Naive B cell (primary cell): ENCODE measurements at regions not wholly inside any gene's neighbourhood (a gene's known extent, or its start where the extent isn't known, plus 50 kb on each side); places are given as distances from the start of the nearest gene placed in this dataset.

Experiments used
- ATAC-seq, 2 donors: fragments of 150-1000 bp; cut with Tn5 transposase; 2 replicates each; pipeline ENCODE4 v1.10.0; 2021; ENCODE audit warnings: low read depth in 2 of 2, mild to moderate bottlenecking in 2 of 2, moderate library complexity in 2 of 2
- DNase-seq: peaks from one replicate; pipeline ENCODE4 v3.0.0; 2022
- H3K27ac Mint-ChIP-seq, 6 donors: one replicate each; pipeline ENCODE4 v1.8.0; 2020 to 2022; ENCODE audit warnings: mild to moderate bottlenecking in 6 of 6, mixed read lengths in 6 of 6, moderate library complexity in 5 of 6, inconsistent platforms in 2 of 6
- H3K27me3 Mint-ChIP-seq, 3 donors: one replicate each; pipeline ENCODE4 v1.8.0; 2021 to 2022; ENCODE audit warnings: mixed read lengths in 3 of 3, mild to moderate bottlenecking in 1 of 3
- H3K36me3 Mint-ChIP-seq, 2 donors: one replicate each; pipeline ENCODE4 v1.8.0; 2020 to 2022; ENCODE audit warnings: mixed read lengths in 2 of 2, inconsistent platforms in 1 of 2, mild to moderate bottlenecking in 1 of 2
- H3K4me1 Mint-ChIP-seq, 3 donors: one replicate each; pipeline ENCODE4 v1.8.0; 2020 to 2022; ENCODE audit warnings: mixed read lengths in 3 of 3, inconsistent platforms in 1 of 3, mild to moderate bottlenecking in 1 of 3, moderate library complexity in 1 of 3
- H3K4me3 Mint-ChIP-seq, 8 donors: one replicate each; pipeline ENCODE4 v1.8.0; 2020 to 2022; ENCODE audit warnings: mild to moderate bottlenecking in 8 of 8, mixed read lengths in 8 of 8, moderate library complexity in 8 of 8, inconsistent platforms in 2 of 8
- H3K9me3 Mint-ChIP-seq, 7 donors: one replicate each; pipeline ENCODE4 v1.8.0; 2020 to 2022; ENCODE audit warnings: mixed read lengths in 7 of 7, mild to moderate bottlenecking in 5 of 7, inconsistent platforms in 2 of 7, moderate library complexity in 1 of 7

DNA sequence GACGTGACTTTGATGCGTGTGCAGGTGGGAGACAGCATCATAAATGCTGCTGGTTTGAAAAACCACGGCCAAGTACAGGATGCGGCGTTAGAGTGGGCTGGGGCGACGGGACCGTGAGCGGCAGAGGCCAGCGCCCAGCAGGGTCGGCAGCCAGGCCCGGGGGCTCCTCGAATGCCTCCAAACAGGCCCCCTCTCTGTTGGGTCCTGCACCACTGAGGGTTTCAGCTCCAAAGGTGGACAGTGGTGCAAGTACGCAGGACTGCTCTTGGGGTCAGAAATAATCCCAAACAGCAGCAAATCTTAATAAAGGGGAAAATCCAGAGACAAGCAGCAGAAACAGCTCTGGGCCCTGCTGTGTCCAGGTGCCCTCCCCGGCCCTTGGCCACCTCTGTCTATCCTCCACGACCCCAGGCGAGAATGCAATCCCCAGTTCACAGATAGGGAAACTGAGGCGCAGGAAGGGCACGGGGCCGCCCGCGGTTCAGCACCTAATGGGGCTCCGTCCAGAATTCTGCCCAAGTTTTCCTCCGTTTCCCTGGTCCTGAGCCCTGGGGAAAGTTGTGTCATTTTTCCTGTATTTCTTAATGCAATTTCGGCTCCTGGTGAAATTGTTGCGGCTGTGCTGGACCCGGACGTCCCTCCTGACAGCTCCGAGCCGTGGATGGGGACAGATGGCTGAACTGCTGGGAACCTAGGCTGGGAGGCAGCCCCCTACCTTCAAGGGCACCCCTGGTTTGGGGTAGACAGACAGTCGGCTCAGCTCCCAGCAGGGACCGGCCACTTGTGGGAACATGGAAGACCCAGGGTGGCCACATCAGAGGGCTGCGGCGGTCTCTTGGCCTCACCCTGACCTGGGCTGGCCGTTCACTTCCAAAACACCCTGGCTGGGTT is 97.4 kb downstream of the FOXL3 start:
- peaks cover under 1 to 5% (median 2%) of the 10 kb centered on the region in 3 donors for H3K4me1 Mint-ChIP-seq
- H3K36me3 Mint-ChIP-seq: peaks cover 8 to 21% of the 10 kb centered on the region in 2 donors
- H3K4me3 Mint-ChIP-seq: no peak overlapping the region
- peaks cover 15 to 50% (median 39%) of the 10 kb centered on the region in 7 donors for H3K9me3 Mint-ChIP-seq
- H3K27me3 Mint-ChIP-seq: no peaks in the 10 kb centered on the region
- DNase-seq: no peak
- ATAC-seq: no peak
- no peak overlapping the region for H3K27ac Mint-ChIP-seq

- peaks cover 8 to 12% of the 10 kb centered on the region in 2 donors for H3K36me3 Mint-ChIP-seq
- H3K4me3 Mint-ChIP-seq: no peak overlapping the region
- no peak for ATAC-seq
- H3K27me3 Mint-ChIP-seq: no peaks in the 10 kb centered on the region
- no peak overlapping the region for H3K27ac Mint-ChIP-seq
- no peak for DNase-seq
- H3K9me3 Mint-ChIP-seq: peaks cover 15 to 45% (median 34%) of the 10 kb centered on the region in 7 donors
- H3K4me1 Mint-ChIP-seq: peaks cover 0 to 3% (median 0%) of the 10 kb centered on the region in 3 donors
Measured at GRCh38 chr7:388023-388960, 98.3 kb downstream of the FOXL3 start.

DNA sequence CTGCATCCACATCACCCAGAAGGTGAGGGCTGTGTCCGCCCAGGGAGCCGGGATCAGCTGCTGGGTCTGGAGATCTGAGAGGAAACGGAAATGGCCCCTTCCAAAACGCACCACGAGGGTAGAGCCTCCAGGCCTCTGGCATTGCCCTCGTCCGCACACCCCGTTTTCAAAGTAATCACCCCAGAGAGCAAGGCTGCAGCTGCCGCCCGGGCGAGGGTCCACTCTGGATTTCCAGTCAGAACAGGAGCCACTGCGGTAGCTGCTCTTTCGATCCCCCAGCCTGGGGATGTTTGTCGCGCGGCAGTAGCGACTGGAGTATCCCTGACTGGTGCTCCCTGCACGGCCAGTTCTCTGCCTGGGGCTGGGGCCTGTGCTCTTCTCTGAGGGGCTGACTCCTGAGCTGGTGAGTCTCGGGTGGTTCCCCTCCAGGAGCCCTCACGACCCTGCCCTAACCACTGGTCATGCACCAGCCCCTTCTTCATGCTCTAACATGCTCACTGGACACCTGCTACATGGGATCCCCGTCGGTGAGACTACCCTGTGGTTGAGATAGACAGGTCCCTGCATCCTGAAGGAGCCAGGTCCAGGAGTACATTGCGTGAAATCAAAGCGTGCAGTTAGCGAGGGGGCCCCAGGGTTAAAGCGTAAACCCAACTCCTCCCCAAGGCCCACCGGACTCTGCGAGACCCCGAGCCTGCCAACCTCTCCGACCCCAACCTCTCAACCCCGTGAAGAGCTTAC is 99.2 kb downstream of the FOXL3 start:
- peaks cover 9 to 37% (median 27%) of the 10 kb centered on the region in 7 donors for H3K9me3 Mint-ChIP-seq
- no peak overlapping the region for H3K4me3 Mint-ChIP-seq
- no peaks in the 10 kb centered on the region for H3K27me3 Mint-ChIP-seq
- peaks cover 0 to 3% (median 0%) of the 10 kb centered on the region in 3 donors for H3K4me1 Mint-ChIP-seq
- no peak for DNase-seq
- H3K27ac Mint-ChIP-seq: no peak overlapping the region
- ATAC-seq: no peak
- H3K36me3 Mint-ChIP-seq: peaks cover 0 to 4% of the 10 kb centered on the region in 2 donors

GRCh38 chr7:389911-390601 is 100.1 kb downstream of the FOXL3 start:
- DNase-seq (no peak), ATAC-seq (no peak)
- peaks cover 0 to 3% (median 0%) of the 10 kb centered on the region in 3 donors for H3K4me1 Mint-ChIP-seq
- H3K36me3 Mint-ChIP-seq: no peaks in the 10 kb centered on the region
- no peaks in the 10 kb centered on the region for H3K27me3 Mint-ChIP-seq
- H3K9me3 Mint-ChIP-seq: peaks cover 5 to 33% (median 25%) of the 10 kb centered on the region in 7 donors
- no peak overlapping the region for H3K4me3 Mint-ChIP-seq
- no peak overlapping the region for H3K27ac Mint-ChIP-seq

DNA sequence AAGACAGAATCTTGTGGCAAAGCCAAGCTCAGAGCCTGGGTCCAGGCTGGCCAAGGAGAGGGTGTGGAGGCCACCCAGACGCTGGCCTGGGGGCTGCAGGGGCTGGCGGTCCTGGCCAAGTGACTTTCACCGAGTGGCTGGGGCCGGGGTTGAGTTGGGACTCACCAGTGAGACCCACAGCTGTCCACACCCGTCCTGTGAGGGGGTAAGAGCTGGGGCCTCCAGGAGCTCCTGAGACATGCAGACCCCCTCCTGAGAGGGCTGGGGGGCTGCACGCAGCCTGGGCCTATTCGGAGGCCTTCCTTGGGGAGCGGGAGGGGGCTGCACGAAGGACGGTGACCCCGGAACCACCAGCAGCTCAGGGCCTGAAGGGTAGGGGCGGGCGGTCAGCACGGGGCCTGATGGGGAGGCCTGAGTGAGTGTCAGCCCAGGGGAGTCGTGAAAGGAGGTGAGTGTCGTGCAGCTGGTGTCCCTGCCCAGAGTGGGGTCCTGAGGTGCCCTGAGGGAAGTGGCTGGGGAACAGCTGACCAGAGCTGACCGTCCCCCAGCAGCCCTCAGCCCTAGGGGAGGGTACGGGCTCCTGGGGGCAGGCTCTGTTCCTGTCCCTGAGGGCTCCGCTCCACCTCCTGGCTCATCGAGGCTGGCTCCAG is 100.9 kb downstream of the FOXL3 start:
- ATAC-seq (no peak), DNase-seq (no peak)
- Mint-ChIP-seq H3K9me3 (peaks cover 10 to 33% (median 27%) of the 10 kb centered on the region in 7 donors), H3K27ac (no peak overlapping the region), H3K27me3 (peaks cover 0 to 4% (median 2%) of the 10 kb centered on the region in 3 donors), H3K36me3 (peaks cover 0 to 6% of the 10 kb centered on the region in 2 donors), H3K4me3 (no peak overlapping the region), H3K4me1 (peaks cover 0 to 3% (median 0%) of the 10 kb centered on the region in 3 donors)

DNA sequence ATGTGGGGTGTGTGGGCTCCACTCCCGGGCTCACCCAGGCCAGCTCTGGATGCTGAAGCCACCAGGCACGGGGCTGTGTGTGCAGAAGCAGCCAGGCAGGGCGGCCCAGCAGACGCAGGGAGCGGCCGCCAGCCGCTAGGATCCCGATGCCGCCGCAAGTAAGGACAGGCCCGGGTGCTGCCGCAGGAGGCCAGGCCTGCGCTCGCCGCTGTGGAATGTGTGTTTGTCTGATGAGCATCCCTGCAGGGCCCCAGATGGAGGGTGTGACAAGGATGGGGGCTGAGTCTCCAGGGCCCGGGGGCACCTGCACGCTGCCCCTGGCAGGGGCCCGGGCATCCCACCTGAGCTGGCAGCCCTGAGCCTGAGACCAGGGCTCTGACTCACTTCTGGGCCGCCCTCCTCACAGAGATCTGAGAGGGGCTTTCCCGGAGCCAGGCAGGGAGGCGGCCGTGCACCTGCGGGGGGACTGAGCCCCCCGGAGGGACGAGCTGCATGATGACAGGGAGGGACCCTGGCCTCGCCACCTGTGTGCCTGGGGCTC is 101.5 kb downstream of the FOXL3 start:
- peaks cover 15 to 34% (median 27%) of the 10 kb centered on the region in 7 donors for H3K9me3 Mint-ChIP-seq
- H3K4me1 Mint-ChIP-seq: peaks cover 0 to 3% (median 0%) of the 10 kb centered on the region in 3 donors
- H3K4me3 Mint-ChIP-seq: no peak overlapping the region
- ATAC-seq (no peak), DNase-seq (no peak)
- peaks cover 0 to 12% of the 10 kb centered on the region in 2 donors for H3K36me3 Mint-ChIP-seq
- peaks cover 0 to 10% (median 6%) of the 10 kb centered on the region in 3 donors for H3K27me3 Mint-ChIP-seq
- H3K27ac Mint-ChIP-seq: no peak overlapping the region

DNA sequence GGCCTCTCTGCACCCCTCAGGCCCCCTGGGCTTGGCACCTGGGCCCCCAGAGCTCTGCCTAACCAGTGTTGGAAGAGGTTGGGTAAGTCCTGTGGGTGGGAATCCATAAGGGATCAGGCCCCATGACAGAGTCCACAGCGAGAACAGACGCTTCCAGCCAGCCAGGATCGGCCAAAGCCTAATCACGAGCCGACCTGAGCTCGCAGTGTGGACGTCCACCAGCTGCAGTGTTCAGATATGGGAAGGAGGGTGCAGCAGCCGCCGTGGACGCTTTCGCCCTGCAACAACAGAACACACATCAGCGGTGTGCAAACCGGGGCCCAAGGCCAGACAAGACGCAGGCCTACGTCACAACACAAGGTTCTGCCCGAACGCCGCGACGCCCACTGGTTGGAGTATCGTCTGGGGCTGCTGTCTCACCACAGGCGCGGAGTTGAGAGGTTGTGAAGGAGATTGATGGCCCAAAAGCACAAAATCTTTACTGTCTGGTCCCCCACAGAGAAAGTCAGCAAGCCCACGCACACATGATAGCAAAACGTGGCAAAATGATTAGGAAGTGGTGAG is 102.1 kb downstream of the FOXL3 start:
- H3K36me3 Mint-ChIP-seq: peaks cover 0 to 17% of the 10 kb centered on the region in 2 donors
- DNase-seq: no peak

GRCh38 chr7:392822-393221 is 102.9 kb downstream of the FOXL3 start:
- H3K9me3 Mint-ChIP-seq: peaks cover 18 to 46% (median 39%) of the 10 kb centered on the region in 7 donors
- peaks cover 0 to 3% (median 0%) of the 10 kb centered on the region in 3 donors for H3K4me1 Mint-ChIP-seq
- H3K27me3 Mint-ChIP-seq: peaks cover 0 to 20% (median 16%) of the 10 kb centered on the region in 3 donors
- no peak overlapping the region for H3K27ac Mint-ChIP-seq
- peaks cover 0 to 20% of the 10 kb centered on the region in 2 donors for H3K36me3 Mint-ChIP-seq
- no peak for ATAC-seq
- no peak overlapping the region for H3K4me3 Mint-ChIP-seq
- no peak for DNase-seq

More for the DNA sequence above, 102.1 kb downstream of the FOXL3 start:
- no peak overlapping the region for H3K27ac Mint-ChIP-seq
- H3K4me1 Mint-ChIP-seq: peaks cover 0 to 3% (median 0%) of the 10 kb centered on the region in 3 donors
- H3K4me3 Mint-ChIP-seq: no peak overlapping the region
- H3K27me3 Mint-ChIP-seq: peaks cover 0 to 15% (median 12%) of the 10 kb centered on the region in 3 donors
- ATAC-seq: no peak
- peaks cover 18 to 39% (median 31%) of the 10 kb centered on the region in 7 donors for H3K9me3 Mint-ChIP-seq

DNA sequence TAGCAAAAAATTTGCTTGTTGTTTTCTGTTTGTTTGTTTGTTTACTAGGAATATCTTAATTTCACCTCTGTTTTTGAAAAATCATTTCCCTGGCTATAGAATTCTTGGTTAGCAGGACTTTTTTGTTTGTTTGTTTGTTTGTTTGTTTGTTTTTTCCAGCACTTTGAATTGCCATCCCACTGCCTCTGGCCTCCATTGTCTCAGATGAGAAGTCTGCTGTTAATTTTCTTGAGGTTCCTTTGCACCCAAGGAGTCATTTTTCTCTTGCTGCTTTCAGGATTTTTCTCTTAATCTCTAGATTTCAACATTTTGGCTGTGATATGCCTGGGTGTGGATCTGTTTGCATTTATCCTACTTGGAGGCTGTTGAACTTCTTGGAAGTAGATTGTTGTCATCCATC is 105.7 kb downstream of the FOXL3 start:
- no peak for ATAC-seq
- H3K36me3 Mint-ChIP-seq: peaks cover 10 to 42% of the 10 kb centered on the region in 2 donors
- no peak for DNase-seq
- no peak overlapping the region for H3K27ac Mint-ChIP-seq
- no peak overlapping the region for H3K4me3 Mint-ChIP-seq
- H3K9me3 Mint-ChIP-seq: peaks cover 29 to 65% (median 58%) of the 10 kb centered on the region in 7 donors
- peaks cover 0 to 43% (median 34%) of the 10 kb centered on the region in 3 donors for H3K27me3 Mint-ChIP-seq
- no peaks in the 10 kb centered on the region for H3K4me1 Mint-ChIP-seq

GRCh38 chr7:398888-399287 is 108.9 kb downstream of the FOXL3 start:
- ATAC-seq: no peak
- Mint-ChIP-seq H3K27me3 (peaks cover 8 to 54% (median 40%) of the 10 kb centered on the region in 3 donors), H3K27ac (no peak overlapping the region), H3K4me3 (no peak overlapping the region), H3K36me3 (peaks cover 10 to 42% of the 10 kb centered on the region in 2 donors), H3K4me1 (no peaks in the 10 kb centered on the region), H3K9me3 (peaks cover 23 to 61% (median 54%) of the 10 kb centered on the region in 7 donors)
- no peak for DNase-seq

DNA sequence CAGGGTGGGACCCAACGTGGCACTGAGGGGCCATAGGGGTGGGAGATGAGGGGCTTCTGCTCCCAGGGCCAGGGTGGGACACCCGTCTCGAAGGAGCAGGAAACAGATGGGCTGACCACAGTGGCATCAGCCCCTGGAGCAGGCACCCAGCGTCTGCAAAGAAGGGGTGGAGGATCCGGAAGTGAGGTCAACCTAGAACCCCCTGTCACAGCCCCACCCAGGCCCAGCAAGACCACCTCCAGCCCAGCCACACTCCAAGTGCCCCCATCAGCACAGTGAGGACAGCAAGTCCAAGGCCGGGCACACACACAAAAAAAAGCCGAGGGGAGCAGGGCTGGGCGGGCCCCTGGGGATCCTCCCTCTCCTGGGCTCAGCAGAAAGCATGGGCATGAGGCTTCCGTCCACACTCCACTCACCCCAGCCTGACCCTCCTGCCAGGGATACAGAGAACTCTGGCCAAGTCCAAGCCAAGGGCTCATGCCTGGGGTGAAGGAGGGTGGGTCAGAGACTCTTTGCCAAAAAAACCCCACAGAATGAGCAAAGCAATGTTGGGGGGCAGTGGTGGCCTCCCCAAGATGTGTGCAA is 111.0 kb downstream of the FOXL3 start:
- H3K9me3 Mint-ChIP-seq: peaks cover 18 to 46% (median 43%) of the 10 kb centered on the region in 7 donors
- ATAC-seq (no peak), DNase-seq (no peak)
- H3K4me3 Mint-ChIP-seq: no peak overlapping the region
- no peak overlapping the region for H3K27ac Mint-ChIP-seq
- peaks cover 21 to 51% (median 50%) of the 10 kb centered on the region in 3 donors for H3K27me3 Mint-ChIP-seq
- H3K4me1 Mint-ChIP-seq: no peaks in the 10 kb centered on the region
- peaks cover 10 to 35% of the 10 kb centered on the region in 2 donors for H3K36me3 Mint-ChIP-seq
